Ovary (tissue), 3 donors: ENCODE measurements at regions not wholly inside any gene's neighbourhood (a gene's known extent, or its start where the extent isn't known, plus 50 kb on each side); places are given as distances from the start of the nearest gene placed in this dataset.

Experiments used
- EP300 ChIP-seq: sonication (generic); formaldehyde crosslinking; IDR thresholded peaks from one replicate; pipeline ENCODE4 v1.6.1; 2017; ENCODE audit warnings: antibody characterized with exemption
- POLR2A ChIP-seq: fragments of 450-650 bp; IDR thresholded peaks from one replicate; pipeline ENCODE4 v1.6.1; 2017; ENCODE audit warnings: antibody characterized with exemption, mild to moderate bottlenecking, moderate library complexity
- TF ChIP-seq, protein P1 (sequence below), 3 donors: fragments of 450-650 bp in 2 of 3; fragments of 200-600 bp in 1 of 3; IDR thresholded peaks; one replicate each; pipeline versions ENCODE4 v1.5.1 to v1.8.0; 2016 to 2022; ENCODE audit warnings: antibody characterized with exemption in 3 of 3, mild to moderate bottlenecking in 1 of 3
- donor health status: DM: no; HTN: no; CAD: no.

DNA sequence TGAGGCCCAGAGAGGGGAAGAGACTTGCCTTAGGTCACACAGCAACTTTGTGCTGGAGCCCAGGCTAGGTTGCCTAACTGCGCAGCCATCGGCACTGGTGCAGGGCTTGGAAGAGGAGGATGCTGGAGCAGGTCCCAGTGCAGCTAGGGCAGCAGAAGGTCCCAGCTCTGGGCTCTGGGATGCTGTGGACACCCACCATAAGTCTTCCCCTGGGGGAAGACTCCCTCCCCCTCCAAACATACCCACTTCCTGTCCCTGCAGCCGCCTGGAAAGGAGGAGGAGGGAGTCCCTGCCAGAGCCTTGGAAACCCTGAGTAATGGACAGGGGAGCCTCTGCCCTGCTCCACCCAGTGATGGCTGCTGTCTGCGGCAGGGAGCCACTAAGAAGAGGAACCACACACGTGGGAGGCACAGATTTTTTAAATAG lies 93.6 kb downstream of the NCR2 start:
- TF ChIP-seq EP300 (no peak), POLR2A (no peak)
- TF ChIP-seq, protein P1, sequence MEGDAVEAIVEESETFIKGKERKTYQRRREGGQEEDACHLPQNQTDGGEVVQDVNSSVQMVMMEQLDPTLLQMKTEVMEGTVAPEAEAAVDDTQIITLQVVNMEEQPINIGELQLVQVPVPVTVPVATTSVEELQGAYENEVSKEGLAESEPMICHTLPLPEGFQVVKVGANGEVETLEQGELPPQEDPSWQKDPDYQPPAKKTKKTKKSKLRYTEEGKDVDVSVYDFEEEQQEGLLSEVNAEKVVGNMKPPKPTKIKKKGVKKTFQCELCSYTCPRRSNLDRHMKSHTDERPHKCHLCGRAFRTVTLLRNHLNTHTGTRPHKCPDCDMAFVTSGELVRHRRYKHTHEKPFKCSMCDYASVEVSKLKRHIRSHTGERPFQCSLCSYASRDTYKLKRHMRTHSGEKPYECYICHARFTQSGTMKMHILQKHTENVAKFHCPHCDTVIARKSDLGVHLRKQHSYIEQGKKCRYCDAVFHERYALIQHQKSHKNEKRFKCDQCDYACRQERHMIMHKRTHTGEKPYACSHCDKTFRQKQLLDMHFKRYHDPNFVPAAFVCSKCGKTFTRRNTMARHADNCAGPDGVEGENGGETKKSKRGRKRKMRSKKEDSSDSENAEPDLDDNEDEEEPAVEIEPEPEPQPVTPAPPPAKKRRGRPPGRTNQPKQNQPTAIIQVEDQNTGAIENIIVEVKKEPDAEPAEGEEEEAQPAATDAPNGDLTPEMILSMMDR (IDR thresholded peaks at IDR 0.05) = no peak
